ENCODE measurements at regions not wholly inside any gene's neighbourhood (a gene's known extent, or its start where the extent isn't known, plus 50 kb on each side); places are given as distances from the start of the nearest gene placed in this dataset.

GRCh38 chr3:146313031-146313745, 62.3 kb upstream of the PLSCR4 start:
- TF ChIP-seq POLR2AphosphoS5 (IDR thresholded peaks at IDR 0.05) (no peak), POLR2A (IDR thresholded peaks at IDR 0.05) (no peak)

Measured in sigmoid colon (tissue), 4 donors.